ENCODE measurements at regions not wholly inside any gene's neighbourhood (a gene's known extent, or its start where the extent isn't known, plus 50 kb on each side); places are given as distances from the start of the nearest gene placed in this dataset.

DNA sequence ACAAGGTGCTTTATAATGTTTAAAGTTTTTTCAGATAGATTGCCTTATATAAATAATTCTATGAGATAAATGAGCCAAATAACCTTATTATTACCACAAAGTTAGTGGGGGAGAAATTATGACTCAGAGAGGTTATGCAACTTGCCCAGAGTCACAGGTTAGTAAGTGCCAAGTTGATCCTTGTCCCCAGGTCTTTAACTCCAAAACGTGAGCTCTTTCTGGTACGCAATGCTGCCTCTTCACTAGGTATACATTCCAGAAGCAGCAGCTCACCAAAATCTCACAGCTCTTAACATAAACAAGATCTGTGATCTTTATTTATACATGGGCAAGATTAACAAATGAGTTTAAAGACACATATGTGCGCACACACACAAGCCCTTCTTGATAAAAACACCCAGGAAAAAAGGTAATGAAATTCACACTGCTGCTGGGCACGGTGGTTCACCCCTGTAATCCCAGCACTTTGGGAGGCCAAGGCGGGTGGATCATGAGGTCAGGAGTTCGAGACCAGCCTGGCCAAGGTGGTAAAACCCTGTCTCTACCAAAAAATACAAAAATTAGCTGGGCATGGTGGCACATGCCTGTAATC, 59.8 kb upstream of the NR2F2 start (continued):
- TF ChIP-seq, protein P1, sequence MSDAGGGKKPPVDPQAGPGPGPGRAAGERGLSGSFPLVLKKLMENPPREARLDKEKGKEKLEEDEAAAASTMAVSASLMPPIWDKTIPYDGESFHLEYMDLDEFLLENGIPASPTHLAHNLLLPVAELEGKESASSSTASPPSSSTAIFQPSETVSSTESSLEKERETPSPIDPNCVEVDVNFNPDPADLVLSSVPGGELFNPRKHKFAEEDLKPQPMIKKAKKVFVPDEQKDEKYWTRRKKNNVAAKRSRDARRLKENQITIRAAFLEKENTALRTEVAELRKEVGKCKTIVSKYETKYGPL (CRISPR knock-in tag; IDR thresholded peaks at IDR 0.05), result peak; percentile 85; the same call in 1 of the 2 replicates
- TF ChIP-seq HCFC1 (IDR thresholded peaks at IDR 0.05; ENCODE audit: low read depth, low read length), result no peak
- 0 out of 2 replicates have a peak, but pooled peaks have one; percentile 20 for TF ChIP-seq TCF7 (IDR thresholded peaks at IDR 0.05; ENCODE audit: low read depth)
- TF ChIP-seq, protein P2, sequence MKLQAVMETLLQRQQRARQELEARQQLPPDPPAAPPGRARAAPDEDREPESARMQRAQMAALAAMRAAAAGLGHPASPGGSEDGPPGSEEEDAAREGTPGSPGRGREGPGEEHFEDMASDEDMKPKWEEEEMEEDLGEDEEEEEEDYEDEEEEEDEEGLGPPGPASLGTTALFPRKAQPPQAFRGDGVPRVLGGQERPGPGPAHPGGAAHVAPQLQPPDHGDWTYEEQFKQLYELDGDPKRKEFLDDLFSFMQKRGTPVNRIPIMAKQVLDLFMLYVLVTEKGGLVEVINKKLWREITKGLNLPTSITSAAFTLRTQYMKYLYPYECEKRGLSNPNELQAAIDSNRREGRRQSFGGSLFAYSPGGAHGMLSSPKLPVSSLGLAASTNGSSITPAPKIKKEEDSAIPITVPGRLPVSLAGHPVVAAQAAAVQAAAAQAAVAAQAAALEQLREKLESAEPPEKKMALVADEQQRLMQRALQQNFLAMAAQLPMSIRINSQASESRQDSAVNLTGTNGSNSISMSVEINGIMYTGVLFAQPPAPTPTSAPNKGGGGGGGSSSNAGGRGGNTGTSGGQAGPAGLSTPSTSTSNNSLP (IDR thresholded peaks at IDR 0.05; ENCODE audit: low read depth, low read length), result peak; percentile 70; the same call in 1 of the 2 replicates
- TF ChIP-seq, protein P3, sequence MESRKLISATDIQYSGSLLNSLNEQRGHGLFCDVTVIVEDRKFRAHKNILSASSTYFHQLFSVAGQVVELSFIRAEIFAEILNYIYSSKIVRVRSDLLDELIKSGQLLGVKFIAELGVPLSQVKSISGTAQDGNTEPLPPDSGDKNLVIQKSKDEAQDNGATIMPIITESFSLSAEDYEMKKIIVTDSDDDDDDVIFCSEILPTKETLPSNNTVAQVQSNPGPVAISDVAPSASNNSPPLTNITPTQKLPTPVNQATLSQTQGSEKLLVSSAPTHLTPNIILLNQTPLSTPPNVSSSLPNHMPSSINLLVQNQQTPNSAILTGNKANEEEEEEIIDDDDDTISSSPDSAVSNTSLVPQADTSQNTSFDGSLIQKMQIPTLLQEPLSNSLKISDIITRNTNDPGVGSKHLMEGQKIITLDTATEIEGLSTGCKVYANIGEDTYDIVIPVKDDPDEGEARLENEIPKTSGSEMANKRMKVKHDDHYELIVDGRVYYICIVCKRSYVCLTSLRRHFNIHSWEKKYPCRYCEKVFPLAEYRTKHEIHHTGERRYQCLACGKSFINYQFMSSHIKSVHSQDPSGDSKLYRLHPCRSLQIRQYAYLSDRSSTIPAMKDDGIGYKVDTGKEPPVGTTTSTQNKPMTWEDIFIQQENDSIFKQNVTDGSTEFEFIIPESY (CRISPR knock-in tag; IDR thresholded peaks at IDR 0.05), result 0 out of 2 replicates have a peak, but pooled peaks have one; percentile 14
- TF ChIP-seq, protein P4, sequence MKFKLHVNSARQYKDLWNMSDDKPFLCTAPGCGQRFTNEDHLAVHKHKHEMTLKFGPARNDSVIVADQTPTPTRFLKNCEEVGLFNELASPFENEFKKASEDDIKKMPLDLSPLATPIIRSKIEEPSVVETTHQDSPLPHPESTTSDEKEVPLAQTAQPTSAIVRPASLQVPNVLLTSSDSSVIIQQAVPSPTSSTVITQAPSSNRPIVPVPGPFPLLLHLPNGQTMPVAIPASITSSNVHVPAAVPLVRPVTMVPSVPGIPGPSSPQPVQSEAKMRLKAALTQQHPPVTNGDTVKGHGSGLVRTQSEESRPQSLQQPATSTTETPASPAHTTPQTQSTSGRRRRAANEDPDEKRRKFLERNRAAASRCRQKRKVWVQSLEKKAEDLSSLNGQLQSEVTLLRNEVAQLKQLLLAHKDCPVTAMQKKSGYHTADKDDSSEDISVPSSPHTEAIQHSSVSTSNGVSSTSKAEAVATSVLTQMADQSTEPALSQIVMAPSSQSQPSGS (CRISPR knock-in tag; IDR thresholded peaks at IDR 0.05), result peak; percentile 48; the same call in 1 of the 2 replicates
- TF ChIP-seq STAG1 (CRISPR knock-in tag; IDR thresholded peaks at IDR 0.05), result 0 out of 2 replicates have a peak, but pooled peaks have one; percentile 17
- TF ChIP-seq ELF3 (CRISPR knock-in tag; IDR thresholded peaks at IDR 0.05), result peak; percentile 68; the same call in 1 of the 2 replicates
- no peak for TF ChIP-seq RAD21 (CRISPR knock-in tag; IDR thresholded peaks at IDR 0.05)
- peak in 1 of 2 experiments; percentile 50; a peak in 1 of 4 replicates for TF ChIP-seq NR2F1 (CRISPR knock-in tag; IDR thresholded peaks at IDR 0.05)
- TF ChIP-seq DPF2 (CRISPR knock-in tag; IDR thresholded peaks at IDR 0.05; ENCODE audit: borderline replicate concordance, low read depth), result peak; percentile 52; the same call in 1 of the 2 replicates
- TF ChIP-seq, protein P5, sequence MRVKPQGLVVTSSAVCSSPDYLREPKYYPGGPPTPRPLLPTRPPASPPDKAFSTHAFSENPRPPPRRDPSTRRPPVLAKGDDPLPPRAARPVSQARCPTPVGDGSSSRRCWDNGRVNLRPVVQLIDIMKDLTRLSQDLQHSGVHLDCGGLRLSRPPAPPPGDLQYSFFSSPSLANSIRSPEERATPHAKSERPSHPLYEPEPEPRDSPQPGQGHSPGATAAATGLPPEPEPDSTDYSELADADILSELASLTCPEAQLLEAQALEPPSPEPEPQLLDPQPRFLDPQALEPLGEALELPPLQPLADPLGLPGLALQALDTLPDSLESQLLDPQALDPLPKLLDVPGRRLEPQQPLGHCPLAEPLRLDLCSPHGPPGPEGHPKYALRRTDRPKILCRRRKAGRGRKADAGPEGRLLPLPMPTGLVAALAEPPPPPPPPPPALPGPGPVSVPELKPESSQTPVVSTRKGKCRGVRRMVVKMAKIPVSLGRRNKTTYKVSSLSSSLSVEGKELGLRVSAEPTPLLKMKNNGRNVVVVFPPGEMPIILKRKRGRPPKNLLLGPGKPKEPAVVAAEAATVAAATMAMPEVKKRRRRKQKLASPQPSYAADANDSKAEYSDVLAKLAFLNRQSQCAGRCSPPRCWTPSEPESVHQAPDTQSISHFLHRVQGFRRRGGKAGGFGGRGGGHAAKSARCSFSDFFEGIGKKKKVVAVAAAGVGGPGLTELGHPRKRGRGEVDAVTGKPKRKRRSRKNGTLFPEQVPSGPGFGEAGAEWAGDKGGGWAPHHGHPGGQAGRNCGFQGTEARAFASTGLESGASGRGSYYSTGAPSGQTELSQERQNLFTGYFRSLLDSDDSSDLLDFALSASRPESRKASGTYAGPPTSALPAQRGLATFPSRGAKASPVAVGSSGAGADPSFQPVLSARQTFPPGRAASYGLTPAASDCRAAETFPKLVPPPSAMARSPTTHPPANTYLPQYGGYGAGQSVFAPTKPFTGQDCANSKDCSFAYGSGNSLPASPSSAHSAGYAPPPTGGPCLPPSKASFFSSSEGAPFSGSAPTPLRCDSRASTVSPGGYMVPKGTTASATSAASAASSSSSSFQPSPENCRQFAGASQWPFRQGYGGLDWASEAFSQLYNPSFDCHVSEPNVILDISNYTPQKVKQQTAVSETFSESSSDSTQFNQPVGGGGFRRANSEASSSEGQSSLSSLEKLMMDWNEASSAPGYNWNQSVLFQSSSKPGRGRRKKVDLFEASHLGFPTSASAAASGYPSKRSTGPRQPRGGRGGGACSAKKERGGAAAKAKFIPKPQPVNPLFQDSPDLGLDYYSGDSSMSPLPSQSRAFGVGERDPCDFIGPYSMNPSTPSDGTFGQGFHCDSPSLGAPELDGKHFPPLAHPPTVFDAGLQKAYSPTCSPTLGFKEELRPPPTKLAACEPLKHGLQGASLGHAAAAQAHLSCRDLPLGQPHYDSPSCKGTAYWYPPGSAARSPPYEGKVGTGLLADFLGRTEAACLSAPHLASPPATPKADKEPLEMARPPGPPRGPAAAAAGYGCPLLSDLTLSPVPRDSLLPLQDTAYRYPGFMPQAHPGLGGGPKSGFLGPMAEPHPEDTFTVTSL (CRISPR knock-in tag; IDR thresholded peaks at IDR 0.05; ENCODE audit: borderline replicate concordance), result peak; percentile 58; the same call in 1 of the 2 replicates
- peak; percentile 73; the same call in 1 of the 2 replicates for TF ChIP-seq JUND (CRISPR knock-in tag; IDR thresholded peaks at IDR 0.05)
- TF ChIP-seq SOX5 (CRISPR knock-in tag; IDR thresholded peaks at IDR 0.05; ENCODE audit: borderline replicate concordance), result peak; percentile 79; the same call in 1 of the 2 replicates
- TF ChIP-seq ZNF331 (CRISPR knock-in tag; IDR thresholded peaks at IDR 0.05), result peak; percentile 36; the same call in 1 of the 2 replicates
- no peak for TF ChIP-seq ZFP1 (CRISPR knock-in tag; IDR thresholded peaks at IDR 0.05)
- peak; percentile 56 to 72; a peak in 2 of 4 replicates for TF ChIP-seq EP300 (IDR thresholded peaks at IDR 0.05; ENCODE audit: low read depth in 2 of 2, low read length in 2 of 2)
- TF ChIP-seq EP300 (CRISPR knock-in tag; IDR thresholded peaks at IDR 0.05; ENCODE audit: borderline replicate concordance), result peak; percentile 56; the same call in 1 of the 2 replicates
